Stimulated activated CD4-positive, alpha-beta T cell treated with anti-CD3 and anti-CD28 coated beads, TNF-alpha, amount 100 ng/mL, for 24 hours (primary cell): ENCODE measurements at regions not wholly inside any gene's neighbourhood (a gene's known extent, or its start where the extent isn't known, plus 50 kb on each side); places are given as distances from the start of the nearest gene placed in this dataset.

Source experiments
- DNase-seq, 3 experiments: peaks; one replicate each; pipeline ENCODE4 v3.0.0-alpha.2; 2020; ENCODE audit warnings: low read depth in 3 of 3

GRCh38 chr21:18191139-18191538, 53.5 kb upstream of the CHODL start:
- DNase-seq = no peak

- DNase-seq = no peak
These were observed 66.1 kb upstream of the CHODL start for GRCh38 chr21:18178509-18178908.

DNA sequence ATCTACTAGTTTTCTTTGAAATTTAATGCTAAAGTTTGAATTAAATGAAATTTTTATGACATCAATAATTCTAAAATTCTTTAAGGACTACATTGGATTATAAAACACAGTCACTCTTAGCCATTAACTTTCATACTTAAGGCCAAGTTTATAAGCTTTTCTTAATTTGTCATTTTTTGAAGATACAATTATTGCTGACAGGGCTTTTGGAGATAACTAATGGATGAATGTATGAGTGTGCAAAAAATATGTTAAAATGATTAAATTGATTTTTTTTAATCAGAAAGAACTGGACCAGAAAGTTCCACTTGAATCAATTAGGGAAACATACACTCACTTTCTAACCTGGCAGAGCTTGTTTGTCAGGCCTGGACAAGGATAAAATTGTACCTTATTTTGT, 70.3 kb upstream of the CHODL start:
- no peak for DNase-seq

GRCh38 chr21:18170829-18171228, 73.8 kb upstream of the CHODL start:
- no peak for DNase-seq

GRCh38 chr21:18170221-18170620, 74.4 kb upstream of the CHODL start:
- DNase-seq = no peak

DNA sequence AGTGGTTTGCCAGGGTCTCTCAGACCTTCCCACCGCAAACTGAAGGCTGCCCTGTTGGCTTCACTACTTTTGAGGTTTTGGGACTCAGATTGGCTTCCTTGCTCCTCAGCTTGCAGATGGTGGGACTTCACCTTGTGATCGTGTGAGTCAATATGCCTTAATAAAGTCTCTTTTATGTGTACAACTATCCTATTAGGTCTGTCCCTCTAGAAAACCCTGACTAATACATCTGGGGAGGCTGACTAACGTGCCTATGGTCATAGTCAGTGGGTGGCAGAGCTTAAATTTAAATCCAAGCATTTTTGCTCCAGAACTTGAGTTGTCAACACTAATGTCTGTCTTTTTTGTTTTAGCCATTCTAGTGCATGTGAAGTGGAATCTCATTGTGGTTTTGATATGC, 76.5 kb upstream of the CHODL start:
- no peak for DNase-seq

GRCh38 chr21:18164933-18165332, 79.7 kb upstream of the CHODL start:
- no peak for DNase-seq

GRCh38 chr21:18164483-18164882, 80.2 kb upstream of the CHODL start:
- no peak for DNase-seq

GRCh38 chr21:18163956-18164355, 80.7 kb upstream of the CHODL start:
- no peak for DNase-seq

- DNase-seq = no peak
These were observed 82.8 kb upstream of the CHODL start for GRCh38 chr21:18161841-18162240.

DNA sequence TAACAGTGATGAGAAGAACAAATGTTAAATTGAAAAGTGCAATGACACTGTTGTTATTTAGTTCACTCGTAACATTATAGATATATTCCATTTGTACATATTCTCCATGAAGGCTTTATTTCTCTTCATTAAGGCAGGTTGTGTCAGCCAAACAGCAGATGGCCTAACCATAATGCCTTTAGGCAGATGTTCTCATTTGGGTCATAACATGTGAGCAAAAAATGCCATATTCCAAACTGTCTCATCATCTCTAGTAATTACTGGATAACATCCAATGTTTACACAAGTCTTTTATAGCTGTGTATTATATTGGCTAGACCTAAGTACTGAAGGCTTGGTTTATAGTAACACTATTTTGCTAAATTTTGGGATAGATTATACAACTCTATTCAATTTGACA, 87.2 kb upstream of the CHODL start:
- no peak for DNase-seq

- no peak for DNase-seq
These were observed 89.0 kb upstream of the CHODL start for GRCh38 chr21:18155508-18156193.

GRCh38 chr21:18153063-18153462, 91.6 kb upstream of the CHODL start:
- DNase-seq = no peak

GRCh38 chr21:18152371-18152770, 92.3 kb upstream of the CHODL start:
- DNase-seq = no peak

DNA sequence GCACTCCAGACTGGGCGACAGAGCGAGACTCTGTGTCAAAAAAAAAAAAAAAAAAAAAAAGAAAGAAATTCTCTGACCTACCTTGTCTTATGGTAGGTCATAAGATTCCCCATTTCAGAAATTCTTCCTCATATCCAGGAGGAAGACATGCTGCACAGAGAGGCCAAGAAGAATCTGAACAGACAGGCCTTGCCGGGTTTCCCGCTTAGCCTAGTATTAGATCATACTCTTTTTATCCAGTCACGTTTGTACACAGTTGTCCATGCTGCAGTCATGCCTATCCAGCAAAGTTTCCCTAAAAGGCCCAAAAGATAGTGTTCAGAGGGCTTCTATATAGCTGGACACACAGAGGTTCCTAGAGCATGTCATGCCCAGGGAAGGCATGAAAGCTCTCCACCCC, 93.6 kb upstream of the CHODL start:
- DNase-seq = no peak

- no peak for DNase-seq
These were observed 96.2 kb upstream of the CHODL start for GRCh38 chr21:18148401-18148800.

DNA sequence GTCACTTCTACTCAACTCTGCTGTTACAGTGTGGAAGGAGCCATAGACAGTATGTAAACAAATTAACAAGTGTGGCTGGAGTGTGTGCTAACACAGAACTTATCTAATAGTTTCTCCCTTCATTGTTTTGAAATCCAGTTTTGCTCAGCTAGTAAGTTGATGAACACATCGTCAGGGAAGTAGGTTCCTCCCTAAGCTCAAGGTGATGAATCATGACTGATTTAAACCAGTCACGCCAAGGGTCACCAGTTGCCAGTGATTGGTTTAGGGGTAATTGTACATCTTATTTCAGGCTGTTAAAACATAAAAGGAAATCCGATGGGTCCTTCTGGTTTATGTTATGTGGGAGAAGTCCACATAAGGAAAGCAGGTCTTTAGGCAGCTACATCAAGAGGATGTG, 97.0 kb upstream of the CHODL start:
- no peak for DNase-seq

DNA sequence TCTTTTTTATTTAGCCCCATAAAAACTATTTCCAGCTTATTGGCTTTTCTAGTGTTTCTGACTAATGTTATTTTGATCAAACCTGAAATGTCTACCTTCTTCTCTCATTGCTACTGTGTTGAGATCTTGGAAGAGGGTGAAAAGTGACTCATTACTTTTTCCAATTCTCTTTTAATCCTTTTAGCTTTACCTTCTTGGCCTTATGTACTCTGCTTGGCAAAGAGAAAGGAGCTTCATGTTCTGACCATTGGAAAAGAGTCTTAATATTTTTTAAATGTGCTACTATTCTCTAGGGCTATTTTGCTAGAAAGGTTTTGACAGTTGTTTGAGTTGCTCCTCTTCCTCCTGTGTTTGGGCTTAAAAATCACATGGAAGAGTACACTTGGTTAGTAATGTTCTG, 97.8 kb upstream of the CHODL start:
- no peak for DNase-seq

DNA sequence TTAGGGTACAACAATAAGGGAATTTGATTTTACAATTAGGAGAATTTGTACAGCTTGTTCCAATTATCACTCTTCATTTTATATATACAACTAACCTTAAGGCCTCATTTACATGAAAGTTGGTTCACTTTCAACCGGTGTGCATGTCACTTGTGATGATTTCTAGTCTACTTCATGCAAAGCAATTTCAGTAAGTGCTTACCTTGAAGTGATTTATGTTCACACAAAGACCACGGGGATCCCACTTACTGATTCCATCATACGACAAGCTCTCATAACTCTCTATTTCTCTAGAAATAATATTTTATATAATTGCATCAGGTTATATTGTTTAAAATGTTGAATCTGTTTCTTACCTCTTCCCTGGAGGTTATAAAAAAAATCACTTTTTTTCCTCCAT, 100.3 kb upstream of the CHODL start:
- no peak for DNase-seq

GRCh38 chr21:18142655-18143054, 102.0 kb upstream of the CHODL start:
- no peak for DNase-seq

GRCh38 chr21:18138507-18138906, 106.1 kb upstream of the CHODL start:
- no peak for DNase-seq

- DNase-seq = no peak
These were observed 115.1 kb upstream of the CHODL start for GRCh38 chr21:18129526-18129925.

- DNase-seq = no peak
These were observed 126.1 kb upstream of the CHODL start for GRCh38 chr21:18118566-18118965.

- no peak for DNase-seq
These were observed 127.5 kb upstream of the CHODL start for GRCh38 chr21:18117176-18117575.
